ENCODE measurements at regions not wholly inside any gene's neighbourhood (a gene's known extent, or its start where the extent isn't known, plus 50 kb on each side); places are given as distances from the start of the nearest gene placed in this dataset.
"Not testable (repeated sequence)": the region's sequence is repeated elsewhere in the genome, so short reads cannot be mapped to it uniquely, and the experiment has no call there.

GRCh38 chr2:55124682-55125081 is 74.4 kb upstream of the RTN4 start:
- H3K4me1 Mint-ChIP-seq; H3K4me3 Mint-ChIP-seq; H3K27ac Mint-ChIP-seq; H3K36me3 Mint-ChIP-seq; ATAC-seq (ENCODE audit: low read depth in 2 of 2); DNase-seq; H3K9me3 Mint-ChIP-seq: not testable (repeated sequence)
- H3K27me3 Mint-ChIP-seq, result peaks cover 13 to 21% (median 16%) of the 10 kb centered on the region in 3 donors

GRCh38 chr2:55123851-55124269 is 73.6 kb upstream of the RTN4 start:
- Mint-ChIP-seq H3K27me3 (peaks cover 13 to 27% (median 23%) of the 10 kb centered on the region in 3 donors), H3K9me3 (peaks cover 0 to 5% (median 0%) of the 10 kb centered on the region in 7 donors), H3K4me3 (no peak overlapping the region), H3K27ac (no peak overlapping the region), H3K4me1 (peaks cover 6 to 15% (median 10%) of the 10 kb centered on the region in 3 donors), H3K36me3 (no peaks in the 10 kb centered on the region)
- DNase-seq (no peak), ATAC-seq (ENCODE audit: low read depth in 2 of 2) (no peak)

GRCh38 chr2:55120634-55121359 is 70.5 kb upstream of the RTN4 start:
- DNase-seq (no peak), ATAC-seq (ENCODE audit: low read depth in 2 of 2) (no peak)
- no peaks in the 10 kb centered on the region for H3K36me3 Mint-ChIP-seq
- no peak overlapping the region for H3K4me3 Mint-ChIP-seq
- peak overlapping the region in 2 of 6 donors; percentile 57 to 79 for H3K27ac Mint-ChIP-seq
- peaks cover 12 to 20% (median 17%) of the 10 kb centered on the region in 3 donors for H3K4me1 Mint-ChIP-seq
- H3K9me3 Mint-ChIP-seq, result peaks cover 0 to 2% (median 0%) of the 10 kb centered on the region in 7 donors
- peaks cover 13 to 33% (median 30%) of the 10 kb centered on the region in 3 donors for H3K27me3 Mint-ChIP-seq

GRCh38 chr2:55119711-55120487 is 69.6 kb upstream of the RTN4 start:
- Mint-ChIP-seq H3K9me3 (peaks cover 0 to 2% (median 0%) of the 10 kb centered on the region in 7 donors), H3K36me3 (no peaks in the 10 kb centered on the region), H3K4me3 (no peak overlapping the region)

GRCh38 chr2:55118643-55119083 is 68.4 kb upstream of the RTN4 start:
- no peak for DNase-seq
- Mint-ChIP-seq H3K4me1 (peaks cover 12 to 20% (median 17%) of the 10 kb centered on the region in 3 donors), H3K9me3 (no peaks in the 10 kb centered on the region), H3K4me3 (peak overlapping the region in 2 of 8 donors; percentile 24 to 35), H3K27me3 (peaks cover 13 to 28% (median 26%) of the 10 kb centered on the region in 3 donors), H3K36me3 (no peaks in the 10 kb centered on the region), H3K27ac (no peak overlapping the region)
- ATAC-seq (ENCODE audit: low read depth in 2 of 2), result no peak

More at GRCh38 chr2:55119711-55120487, 69.6 kb upstream of the RTN4 start:
- DNase-seq, result no peak
- Mint-ChIP-seq H3K27ac (peak overlapping the region in 1 of 6 donors; percentile 57), H3K4me1 (peaks cover 12 to 20% (median 17%) of the 10 kb centered on the region in 3 donors), H3K27me3 (peaks cover 13 to 33% (median 30%) of the 10 kb centered on the region in 3 donors)
- ATAC-seq (ENCODE audit: low read depth in 2 of 2), result no peak

GRCh38 chr2:55116966-55117365 is 66.7 kb upstream of the RTN4 start:
- H3K4me1 Mint-ChIP-seq, result peaks cover 17 to 31% (median 29%) of the 10 kb centered on the region in 3 donors
- no peak overlapping the region for H3K4me3 Mint-ChIP-seq
- H3K9me3 Mint-ChIP-seq, result no peaks in the 10 kb centered on the region
- ATAC-seq (ENCODE audit: low read depth in 2 of 2), result no peak
- no peak for DNase-seq
- no peak overlapping the region for H3K27ac Mint-ChIP-seq
- peaks cover 13 to 28% (median 26%) of the 10 kb centered on the region in 3 donors for H3K27me3 Mint-ChIP-seq
- no peaks in the 10 kb centered on the region for H3K36me3 Mint-ChIP-seq

- H3K4me1 Mint-ChIP-seq, result peaks cover 20 to 35% (median 33%) of the 10 kb centered on the region in 3 donors
- DNase-seq, result no peak
- no peaks in the 10 kb centered on the region for H3K9me3 Mint-ChIP-seq
- no peak overlapping the region for H3K4me3 Mint-ChIP-seq
- no peaks in the 10 kb centered on the region for H3K36me3 Mint-ChIP-seq
- H3K27me3 Mint-ChIP-seq, result peaks cover 13 to 28% (median 26%) of the 10 kb centered on the region in 3 donors
- H3K27ac Mint-ChIP-seq, result no peak overlapping the region
- no peak for ATAC-seq (ENCODE audit: low read depth in 2 of 2)
These were observed 66.3 kb upstream of the RTN4 start for GRCh38 chr2:55116598-55116964.

GRCh38 chr2:55115761-55116597 is 65.7 kb upstream of the RTN4 start:
- DNase-seq, result no peak
- Mint-ChIP-seq H3K4me3 (no peak overlapping the region), H3K4me1 (peaks cover 21 to 35% (median 34%) of the 10 kb centered on the region in 3 donors), H3K27me3 (peaks cover 10 to 25% (median 21%) of the 10 kb centered on the region in 3 donors), H3K9me3 (no peaks in the 10 kb centered on the region), H3K27ac (no peak overlapping the region), H3K36me3 (no peaks in the 10 kb centered on the region)
- no peak for ATAC-seq (ENCODE audit: low read depth in 2 of 2)

GRCh38 chr2:55114597-55114996 is 64.3 kb upstream of the RTN4 start:
- no peak overlapping the region for H3K27ac Mint-ChIP-seq

GRCh38 chr2:55114082-55114481 is 63.8 kb upstream of the RTN4 start:
- H3K9me3 Mint-ChIP-seq, result no peaks in the 10 kb centered on the region

More at GRCh38 chr2:55114597-55114996, 64.3 kb upstream of the RTN4 start:
- Mint-ChIP-seq H3K27me3 (peaks cover 0 to 17% (median 8%) of the 10 kb centered on the region in 3 donors), H3K9me3 (no peaks in the 10 kb centered on the region), H3K36me3 (no peaks in the 10 kb centered on the region), H3K4me1 (peaks cover 17 to 31% (median 25%) of the 10 kb centered on the region in 3 donors), H3K4me3 (no peak overlapping the region)
- no peak for ATAC-seq (ENCODE audit: low read depth in 2 of 2)
- DNase-seq, result no peak

GRCh38 chr2:55112229-55113031 is 62.2 kb upstream of the RTN4 start:
- Mint-ChIP-seq H3K4me1 (peaks cover 9 to 18% (median 15%) of the 10 kb centered on the region in 3 donors), H3K27me3 (no peaks in the 10 kb centered on the region), H3K27ac (peak overlapping the region in 3 of 6 donors; percentile 37 to 95 (median 88)), H3K4me3 (peak overlapping the region in 2 of 8 donors; percentile 35 to 61), H3K9me3 (no peaks in the 10 kb centered on the region), H3K36me3 (no peaks in the 10 kb centered on the region)
- DNase-seq (no peak), ATAC-seq (ENCODE audit: low read depth in 2 of 2) (peak in 1 of 2 donors; percentile 52)

More at GRCh38 chr2:55114082-55114481, 63.8 kb upstream of the RTN4 start:
- H3K27me3 Mint-ChIP-seq, result peaks cover 0 to 12% (median 5%) of the 10 kb centered on the region in 3 donors
- H3K27ac Mint-ChIP-seq, result no peak overlapping the region
- peaks cover 17 to 27% (median 22%) of the 10 kb centered on the region in 3 donors for H3K4me1 Mint-ChIP-seq
- no peak for DNase-seq
- ATAC-seq (ENCODE audit: low read depth in 2 of 2), result no peak
- H3K36me3 Mint-ChIP-seq, result no peaks in the 10 kb centered on the region
- no peak overlapping the region for H3K4me3 Mint-ChIP-seq

- Mint-ChIP-seq H3K4me1 (peaks cover 9 to 18% (median 15%) of the 10 kb centered on the region in 3 donors), H3K4me3 (no peak overlapping the region), H3K36me3 (no peaks in the 10 kb centered on the region), H3K9me3 (no peaks in the 10 kb centered on the region), H3K27me3 (no peaks in the 10 kb centered on the region), H3K27ac (peak overlapping the region in 4 of 6 donors; percentile 21 to 88 (median 34))
- DNase-seq (no peak), ATAC-seq (ENCODE audit: low read depth in 2 of 2) (no peak)
These were observed 61.4 kb upstream of the RTN4 start for GRCh38 chr2:55111570-55112228.
